ENCODE measurements at regions not wholly inside any gene's neighbourhood (a gene's known extent, or its start where the extent isn't known, plus 50 kb on each side); places are given as distances from the start of the nearest gene placed in this dataset.

DNA sequence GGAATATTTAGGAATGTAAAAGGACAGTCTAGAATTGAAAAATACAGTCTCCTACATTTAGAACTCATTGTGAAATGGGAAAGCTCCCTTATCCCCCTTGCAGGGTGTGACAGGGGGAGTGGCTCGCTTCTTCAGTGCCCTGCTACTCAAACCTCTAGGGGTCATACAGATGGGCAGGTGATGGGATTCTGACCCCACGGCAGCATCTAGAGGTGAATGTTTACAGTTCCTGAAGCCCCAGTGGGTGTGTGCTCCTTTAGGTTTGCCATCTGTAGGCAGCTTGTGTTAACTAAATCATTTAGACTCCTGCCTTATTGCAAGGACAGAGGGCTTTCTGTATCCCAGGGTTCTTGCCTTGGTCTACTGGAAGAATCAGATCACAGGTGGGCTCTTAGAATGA lies 271.0 kb upstream of the MPDZ start:
- no peak for DNase-seq (ENCODE audit: low read depth, low spot score)
- no TSS peak for BruUV-seq (replicated peaks)
- no peak overlapping the region for H2AFZ ChIP-seq (ENCODE audit: low read depth, low read length)
- ChIA-PET CTCF (interaction anchor here (0.6 kb wide), 1 partner anchor 1030 kb away, joined by 3 read pairs; no protein-coding TSS in a partner anchor), POLR2A (no interaction called here)
- peaks cover 4% of the 10 kb centered on the region for H3K4me1 ChIP-seq (ENCODE audit: control insufficient read depth, extremely low read depth, insufficient read depth, low read length)
- H4K20me1 ChIP-seq (replicated peaks; ENCODE audit: control insufficient read depth, extremely low read depth, insufficient read depth, low read length): no peaks in the 10 kb centered on the region
- no peaks in the 10 kb centered on the region for H3K27me3 ChIP-seq (ENCODE audit: control insufficient read depth in 2 of 2, insufficient read depth in 2 of 2, low read length in 2 of 2)
- H3K9me3 ChIP-seq (replicated peaks; ENCODE audit: control insufficient read depth, insufficient read depth, low read length): no peaks in the 10 kb centered on the region
- H3K9me1 ChIP-seq (replicated peaks; ENCODE audit: control insufficient read depth, extremely low read depth, insufficient read depth, low read length): no peaks in the 10 kb centered on the region
- H3K36me3 ChIP-seq (ENCODE audit: control insufficient read depth in 2 of 2, extremely low read depth in 1 of 2, insufficient read depth in 2 of 2, low read length in 2 of 2): no peaks in the 10 kb centered on the region
- intact Hi-C loops (cut with micrococcal nuclease) (no loop called here), dilution Hi-C loops (cut with MboI; ENCODE audit: extremely low pct_ligation_motif_present, low sequenced_read_pairs) (no loop called here)
- no peak overlapping the region for H3K9ac ChIP-seq (replicated peaks; ENCODE audit: extremely low read depth, insufficient read depth, low read length)
- no peak for FAIRE-seq
- no peaks in the 10 kb centered on the region for H3K79me2 ChIP-seq (ENCODE audit: control insufficient read depth, insufficient read depth, low read length)
- no peak overlapping the region for H3K4me3 ChIP-seq (replicated peaks in 1 of 3; ENCODE audit: insufficient read depth in 1 of 3, low read depth in 1 of 3, low read length in 3 of 3)
- H3K27ac ChIP-seq (ENCODE audit: insufficient read depth, low read depth, low read length): no peak overlapping the region
- TF ChIP-seq EZH2 (IDR thresholded peaks at IDR 0.05; ENCODE audit: borderline replicate concordance, low read depth, low read length, severe bottlenecking): no peak
- no peak for TF ChIP-seq FOS (IDR thresholded peaks at IDR 0.05; ENCODE audit: borderline replicate concordance, insufficient read depth, low read length)
- TF ChIP-seq GATA2 (IDR thresholded peaks at IDR 0.05; ENCODE audit: insufficient read depth, insufficient read length, low read depth, low read length): no peak
- TF ChIP-seq, protein P1, sequence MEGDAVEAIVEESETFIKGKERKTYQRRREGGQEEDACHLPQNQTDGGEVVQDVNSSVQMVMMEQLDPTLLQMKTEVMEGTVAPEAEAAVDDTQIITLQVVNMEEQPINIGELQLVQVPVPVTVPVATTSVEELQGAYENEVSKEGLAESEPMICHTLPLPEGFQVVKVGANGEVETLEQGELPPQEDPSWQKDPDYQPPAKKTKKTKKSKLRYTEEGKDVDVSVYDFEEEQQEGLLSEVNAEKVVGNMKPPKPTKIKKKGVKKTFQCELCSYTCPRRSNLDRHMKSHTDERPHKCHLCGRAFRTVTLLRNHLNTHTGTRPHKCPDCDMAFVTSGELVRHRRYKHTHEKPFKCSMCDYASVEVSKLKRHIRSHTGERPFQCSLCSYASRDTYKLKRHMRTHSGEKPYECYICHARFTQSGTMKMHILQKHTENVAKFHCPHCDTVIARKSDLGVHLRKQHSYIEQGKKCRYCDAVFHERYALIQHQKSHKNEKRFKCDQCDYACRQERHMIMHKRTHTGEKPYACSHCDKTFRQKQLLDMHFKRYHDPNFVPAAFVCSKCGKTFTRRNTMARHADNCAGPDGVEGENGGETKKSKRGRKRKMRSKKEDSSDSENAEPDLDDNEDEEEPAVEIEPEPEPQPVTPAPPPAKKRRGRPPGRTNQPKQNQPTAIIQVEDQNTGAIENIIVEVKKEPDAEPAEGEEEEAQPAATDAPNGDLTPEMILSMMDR (IDR thresholded peaks at IDR 0.05; ENCODE audit: extremely low read depth in 1 of 2, insufficient read depth in 1 of 2, low read depth in 1 of 2, low read length in 2 of 2): no peak
- no peak for TF ChIP-seq POLR2A (IDR thresholded peaks at IDR 0.05; ENCODE audit: low read depth, low read length)
- TF ChIP-seq, protein P2, sequence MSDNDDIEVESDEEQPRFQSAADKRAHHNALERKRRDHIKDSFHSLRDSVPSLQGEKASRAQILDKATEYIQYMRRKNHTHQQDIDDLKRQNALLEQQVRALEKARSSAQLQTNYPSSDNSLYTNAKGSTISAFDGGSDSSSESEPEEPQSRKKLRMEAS (IDR thresholded peaks at IDR 0.05; ENCODE audit: insufficient read depth, insufficient read length): no peak
- TF ChIP-seq POLR2AphosphoS5 (IDR thresholded peaks at IDR 0.05; ENCODE audit: insufficient read depth, low read depth, low read length): no peak
- no peak for TF ChIP-seq JUN (IDR thresholded peaks at IDR 0.05; ENCODE audit: borderline replicate concordance, insufficient read depth, insufficient read length, low read depth)
- no peak for TF ChIP-seq MYC (IDR thresholded peaks at IDR 0.05; ENCODE audit: low read depth, low read length)
- no peak overlapping the region for H3K4me2 ChIP-seq (ENCODE audit: insufficient read depth, low read length)

All from endothelial cell of umbilical vein (primary cell).